ENCODE measurements at regions not wholly inside any gene's neighbourhood (a gene's known extent, or its start where the extent isn't known, plus 50 kb on each side); places are given as distances from the start of the nearest gene placed in this dataset.

DNA sequence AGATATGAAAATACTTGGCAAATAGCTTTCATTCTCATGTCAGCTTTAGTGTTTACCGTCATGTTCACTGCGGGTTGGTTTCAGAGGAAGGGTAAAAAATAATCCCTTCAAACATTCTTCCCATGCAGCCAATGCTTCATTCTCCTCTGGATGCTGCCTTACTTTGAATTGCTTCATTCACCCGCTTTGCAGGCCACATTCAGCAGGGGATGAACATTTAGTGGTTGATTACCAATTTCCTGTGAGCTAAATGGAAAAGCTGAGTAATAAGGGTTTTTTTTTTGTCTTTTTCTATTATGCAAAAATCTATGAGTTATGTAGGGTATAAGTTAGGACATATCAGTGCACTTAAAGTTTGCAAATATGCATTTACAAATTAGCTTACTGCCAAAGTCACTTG lies 96.3 kb upstream of the MEF2C start:
- POLR2A ChIA-PET (ENCODE audit: partially characterized antibody) = no interaction called here
- H2BK15ac ChIP-seq (ENCODE audit: low read length) = no peak overlapping the region
- CTCF ChIA-PET (ENCODE audit: partially characterized antibody) = interaction anchor here (0.6 to 1.1 kb wide), 4 partner anchors 9 to 1710 kb away, joined by 3 to 5 read pairs (median 3); no protein-coding TSS in a partner anchor
- TF ChIP-seq TBP (IDR thresholded peaks at IDR 0.05; ENCODE audit: low read depth, low read length) = no peak
- TF ChIP-seq RBBP5 (IDR thresholded peaks at IDR 0.05; ENCODE audit: borderline replicate concordance, low read depth, low read length) = no peak
- TF ChIP-seq HDAC2 (IDR thresholded peaks at IDR 0.05; ENCODE audit: borderline replicate concordance in 1 of 2, low read depth in 2 of 2, low read length in 2 of 2) = no peak
- TF ChIP-seq SAP30 (IDR thresholded peaks at IDR 0.05; ENCODE audit: insufficient read depth, insufficient replicate concordance, low read length) = no peak
- H3K9me3 ChIP-seq (ENCODE audit: insufficient read depth in 2 of 2, low read depth in 1 of 2, low read length in 1 of 2) = no peaks in the 10 kb centered on the region; a peak in 1 of 4 replicates
- H2BK12ac ChIP-seq (ENCODE audit: low read depth, low read length) = no peak overlapping the region
- no peaks in the 10 kb centered on the region for H3K36me3 ChIP-seq (ENCODE audit: control insufficient read depth in 2 of 4, insufficient read depth in 4 of 4, low read length in 3 of 4)
- H3K4ac ChIP-seq (replicated peaks; ENCODE audit: insufficient read length, low read depth, low read length) = no peak overlapping the region
- no peak overlapping the region for H3K23ac ChIP-seq (ENCODE audit: insufficient read length)
- H3K14ac ChIP-seq (ENCODE audit: insufficient read length) = no peak overlapping the region
- no peak overlapping the region for H3K27ac ChIP-seq (ENCODE audit: low read depth, low read length)
- H4K8ac ChIP-seq (ENCODE audit: extremely low read depth, insufficient read depth, low read length) = no peak overlapping the region
- no peak overlapping the region for H3K4me2 ChIP-seq (ENCODE audit: insufficient read depth in 1 of 2, low read depth in 2 of 2, low read length in 2 of 2)
- no peaks in the 10 kb centered on the region for H3K79me1 ChIP-seq (ENCODE audit: low read depth, low read length)
- H3K23me2 ChIP-seq (ENCODE audit: low read depth, low read length) = no peaks in the 10 kb centered on the region
- H2BK20ac ChIP-seq (ENCODE audit: low read length) = no peak overlapping the region
- no peak overlapping the region for H3K4me3 ChIP-seq (ENCODE audit: extremely low read depth in 1 of 4, insufficient read depth in 2 of 4, low read depth in 3 of 4, low read length in 4 of 4)
- no peak overlapping the region for H3K56ac ChIP-seq (replicated peaks; ENCODE audit: insufficient read length, low read depth, low read length)
- no peak overlapping the region for H2AK5ac ChIP-seq (ENCODE audit: low read depth, low read length)
- no peak overlapping the region for H4K91ac ChIP-seq (replicated peaks; ENCODE audit: insufficient read length, low read length)
- no peak overlapping the region for H3K9ac ChIP-seq (replicated peaks in 1 of 4; ENCODE audit: extremely low read depth in 1 of 4, low read depth in 3 of 4, low read length in 3 of 4)
- H3K79me2 ChIP-seq (ENCODE audit: control insufficient read depth in 1 of 2, insufficient read depth in 2 of 2, low read length in 2 of 2) = no peaks in the 10 kb centered on the region
- H3K18ac ChIP-seq (ENCODE audit: extremely low read depth, low read length) = no peak overlapping the region
- H2BK5ac ChIP-seq (ENCODE audit: low read depth, low read length) = no peak overlapping the region
- peaks cover 0 to 2% (median 0%) of the 10 kb centered on the region in 4 experiments; a peak in 1 of 7 replicates for H3K4me1 ChIP-seq (replicated peaks in 1 of 4; ENCODE audit: control insufficient read depth in 3 of 4, insufficient read depth in 4 of 4, low read length in 3 of 4)
- no peak overlapping the region for H2BK120ac ChIP-seq (replicated peaks; ENCODE audit: low read depth, low read length)
- no peak for FAIRE-seq
- H2AFZ ChIP-seq (ENCODE audit: low read length) = no peak overlapping the region
- DNase-seq (ENCODE audit: low read depth in 1 of 2, low spot score in 2 of 2) = no peak
- WGBS, 2 experiments (ENCODE audit: extremely low coverage in 1 of 2, insufficient coverage in 1 of 2, insufficient read length in 1 of 2, insufficient replicate concordance in 2 of 2, low coverage in 1 of 2, low lambda C conversion rate in 2 of 2, missing lambda C conversion rate in 1 of 2) = 64% methylated on average over 3 of the region's 3 CpGs; no CpG with 5 or more reads in 1 of the 2 experiments
- H4K5ac ChIP-seq (ENCODE audit: insufficient read length, low read depth, low read length) = no peak overlapping the region
- H3K27me3 ChIP-seq (replicated peaks in 1 of 4; ENCODE audit: control insufficient read depth in 3 of 4, extremely low read depth in 1 of 4, insufficient read depth in 3 of 4, low read length in 3 of 4) = no peaks in the 10 kb centered on the region
- no peaks in the 10 kb centered on the region for H4K20me1 ChIP-seq (replicated peaks in 1 of 2; ENCODE audit: control insufficient read depth in 1 of 2, insufficient read depth in 2 of 2, low read length in 2 of 2)
